Calu3 (cell line): ENCODE measurements at regions not wholly inside any gene's neighbourhood (a gene's known extent, or its start where the extent isn't known, plus 50 kb on each side); places are given as distances from the start of the nearest gene placed in this dataset.

Experiments
- BruUV-seq: library from RNA; stranded (reverse); fragments of 400-500 nt; replicated peaks from 2 replicates; lab custom pipeline; 2021; lab: Mats Ljungman, UMichigan
- CTCF ChIA-PET: fragments of 300-600 bp; sonication (Branson Sonifier 250); formaldehyde crosslinking; loops from one replicate; lab custom pipeline; 2022; ENCODE audit warnings: antibody characterized with exemption; lab: Charles Lee
- DNase-seq: peaks from one replicate; pipeline ENCODE4 v3.0.0; 2022
- H3K27ac Mint-ChIP-seq: one replicate; pipeline ENCODE4 v1.8.0; 2022; ENCODE audit warnings: mixed read lengths; ENCODE audit not compliant: unreplicated experiment
- H3K27me3 Mint-ChIP-seq: one replicate; pipeline ENCODE4 v1.8.0; 2022; ENCODE audit warnings: mixed read lengths; ENCODE audit not compliant: unreplicated experiment
- H3K36me3 Mint-ChIP-seq: one replicate; pipeline ENCODE4 v1.8.0; 2022; ENCODE audit warnings: mild to moderate bottlenecking, moderate library complexity, mixed read lengths; ENCODE audit not compliant: insufficient read depth, unreplicated experiment
- H3K4me1 Mint-ChIP-seq: one replicate; pipeline ENCODE4 v1.8.0; 2022; ENCODE audit warnings: mild to moderate bottlenecking, low read depth, mixed read lengths; ENCODE audit not compliant: unreplicated experiment
- H3K4me3 Mint-ChIP-seq: one replicate; pipeline ENCODE4 v1.8.0; 2022; ENCODE audit warnings: mild to moderate bottlenecking, low read depth, moderate library complexity, mixed read lengths; ENCODE audit not compliant: unreplicated experiment
- H3K9me3 Mint-ChIP-seq: one replicate; pipeline ENCODE4 v1.8.0; 2022; ENCODE audit warnings: low read depth, mixed read lengths; ENCODE audit not compliant: unreplicated experiment
- CTCF ChIP-seq: fragments of 200-600 bp; IDR thresholded peaks from one replicate; pipeline ENCODE4 v1.8.0; 2022; ENCODE audit warnings: antibody characterized with exemption; ENCODE audit not compliant: unreplicated experiment
- intact Hi-C: fragments of 100-400 bp; cut with micrococcal nuclease; formaldehyde crosslinking; loops from one replicate; pipeline ENCODE4 v1.10.0; 2022; ENCODE audit not compliant: unreplicated experiment

DNA sequence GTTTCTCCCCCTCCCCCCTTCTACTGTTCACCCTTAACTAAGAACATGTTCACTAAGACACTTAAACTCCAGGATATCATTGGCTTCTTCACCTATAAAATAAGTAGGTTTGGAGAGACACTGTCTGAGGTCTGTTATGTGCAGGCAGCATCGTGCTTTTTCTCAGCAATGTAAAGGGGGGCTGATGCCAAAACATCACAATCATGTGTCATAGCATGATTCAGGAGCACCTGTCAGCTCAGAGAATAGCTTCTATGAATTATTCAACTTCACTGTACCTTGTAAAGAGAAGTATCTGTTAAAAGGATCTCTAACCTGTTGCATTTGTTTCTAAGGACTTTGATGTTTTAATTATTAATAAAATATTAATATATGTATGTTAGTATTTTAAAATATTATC is 211.4 kb upstream of the EPHA3 start:
- no peak for DNase-seq
- CTCF ChIA-PET = no interaction called here
- H3K4me3 Mint-ChIP-seq = no peak overlapping the region
- H3K9me3 Mint-ChIP-seq = no peaks in the 10 kb centered on the region
- intact Hi-C loops = no loop called here
- H3K27me3 Mint-ChIP-seq = no peaks in the 10 kb centered on the region
- H3K36me3 Mint-ChIP-seq = no peaks in the 10 kb centered on the region
- BruUV-seq = no TSS peak
- no peaks in the 10 kb centered on the region for H3K4me1 Mint-ChIP-seq
- no peak for TF ChIP-seq CTCF
- H3K27ac Mint-ChIP-seq = no peak overlapping the region

DNA sequence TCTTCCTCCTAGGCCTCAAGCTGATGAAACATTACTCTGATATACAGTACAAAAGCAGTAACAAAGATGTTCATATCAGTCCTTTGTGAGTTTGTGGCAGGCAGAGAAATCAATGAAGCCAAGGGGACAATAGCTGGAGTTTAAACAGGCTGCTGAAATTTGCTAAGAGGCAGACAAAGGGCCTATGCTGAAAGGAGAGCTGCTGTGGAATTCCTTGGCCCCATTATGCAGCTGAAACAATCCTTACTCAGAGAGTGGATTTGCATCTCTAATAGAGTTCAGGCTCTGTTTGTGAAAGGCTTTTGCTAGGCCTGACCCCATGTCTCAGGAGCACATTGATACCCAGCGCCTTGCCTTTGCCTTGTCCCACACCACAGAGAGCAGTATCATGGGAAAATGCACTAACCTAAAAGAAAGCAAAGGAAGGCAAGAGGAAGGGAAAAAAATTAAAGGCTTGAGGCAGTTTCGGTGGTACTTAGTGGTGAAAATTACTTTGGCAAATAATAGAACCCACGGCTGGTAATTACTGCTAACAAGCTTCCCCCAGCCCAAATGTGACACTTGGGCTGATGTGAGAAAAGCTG is 195.0 kb upstream of the EPHA3 start:
- TF ChIP-seq CTCF = no peak
- no peak overlapping the region for H3K27ac Mint-ChIP-seq
- H3K4me1 Mint-ChIP-seq = no peaks in the 10 kb centered on the region
- CTCF ChIA-PET = no interaction called here
- H3K9me3 Mint-ChIP-seq = no peaks in the 10 kb centered on the region
- no peaks in the 10 kb centered on the region for H3K36me3 Mint-ChIP-seq
- intact Hi-C loops = no loop called here
- no peak overlapping the region for H3K4me3 Mint-ChIP-seq
- no peak for DNase-seq
- no peaks in the 10 kb centered on the region for H3K27me3 Mint-ChIP-seq
- BruUV-seq = no TSS peak

DNA sequence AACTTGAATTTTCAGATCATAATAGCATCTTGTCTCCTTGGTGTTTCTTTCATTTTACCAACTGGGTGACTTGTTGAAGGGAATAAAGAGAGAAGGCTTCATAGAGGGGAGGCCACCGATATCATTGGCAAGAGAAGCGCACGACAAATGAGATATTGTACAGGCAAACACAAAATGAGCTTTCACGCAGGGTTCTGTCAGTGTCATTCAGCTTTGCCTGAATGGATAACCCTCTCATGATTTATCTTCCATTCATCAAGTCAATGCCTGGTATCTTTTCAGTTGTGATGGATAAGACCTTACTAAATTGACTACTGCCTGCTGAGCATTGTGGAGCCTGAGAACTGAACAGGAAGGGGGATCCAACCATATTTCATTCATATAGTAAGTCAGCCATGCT is 188.6 kb upstream of the EPHA3 start:
- no peaks in the 10 kb centered on the region for H3K4me1 Mint-ChIP-seq
- H3K36me3 Mint-ChIP-seq = no peaks in the 10 kb centered on the region
- H3K9me3 Mint-ChIP-seq = no peaks in the 10 kb centered on the region
- DNase-seq = no peak
- no peaks in the 10 kb centered on the region for H3K27me3 Mint-ChIP-seq
- no peak overlapping the region for H3K27ac Mint-ChIP-seq
- no peak for TF ChIP-seq CTCF
- CTCF ChIA-PET = no interaction called here
- no TSS peak for BruUV-seq
- no peak overlapping the region for H3K4me3 Mint-ChIP-seq
- intact Hi-C loops = no loop called here

GRCh38 chr3:88921986-88922385 is 185.4 kb upstream of the EPHA3 start:
- intact Hi-C loops = no loop called here
- Mint-ChIP-seq H3K9me3 (no peaks in the 10 kb centered on the region), H3K27me3 (no peaks in the 10 kb centered on the region), H3K4me1 (no peaks in the 10 kb centered on the region), H3K4me3 (no peak overlapping the region), H3K27ac (no peak overlapping the region), H3K36me3 (no peaks in the 10 kb centered on the region)
- CTCF ChIA-PET = no interaction called here
- no peak for TF ChIP-seq CTCF
- no TSS peak for BruUV-seq
- no peak for DNase-seq
